AG04450 (cell line): ENCODE measurements at regions not wholly inside any gene's neighbourhood (a gene's known extent, or its start where the extent isn't known, plus 50 kb on each side); places are given as distances from the start of the nearest gene placed in this dataset.
"Not testable (repeated sequence)": the region's sequence is repeated elsewhere in the genome, so short reads cannot be mapped to it uniquely, and the experiment has no call there.

ENCODE experiments used
- CTCF ChIA-PET: fragments of 300-600, 350-600 bp; formaldehyde crosslinking; extraction: SDS; loops from one replicate; lab custom pipeline; 2022; ENCODE audit warnings: antibody characterized with exemption, inconsistent platforms; lab: Charles Lee
- POLR2A ChIA-PET: fragments of 350-600 bp; formaldehyde crosslinking; extraction: SDS; loops from one replicate; lab custom pipeline; 2021; ENCODE audit warnings: antibody characterized with exemption, inconsistent platforms; lab: Yijun Ruan, JAX
- DNase-seq: peaks from one replicate; pipeline ENCODE4 v3.0.0-alpha.2; 2011; ENCODE audit warnings: low read depth, low spot score
- H3K27ac ChIP-seq: one replicate; pipeline ENCODE4 v1.5.1; 2012; ENCODE audit warnings: low read depth, low read length, control low read depth
- H3K27me3 ChIP-seq: one replicate; pipeline ENCODE4 v1.6.0; 2012; ENCODE audit warnings: low read length; ENCODE audit not compliant: control insufficient read depth, insufficient read depth
- H3K4me3 ChIP-seq: 2 replicates; pipeline ENCODE4 v1.5.1; 2011; ENCODE audit warnings: mild to moderate bottlenecking, low read depth, low read length, control low read depth
- H3K9me3 ChIP-seq: 2 replicates; pipeline ENCODE4 v1.5.1; 2012; ENCODE audit warnings: low read length; ENCODE audit not compliant: control insufficient read depth, insufficient read depth
- TF ChIP-seq, protein P1 (sequence below): IDR thresholded peaks from 2 replicates; pipeline ENCODE4 v1.5.1; 2011; ENCODE audit warnings: low read depth, low read length, control low read depth, inconsistent platforms

DNA sequence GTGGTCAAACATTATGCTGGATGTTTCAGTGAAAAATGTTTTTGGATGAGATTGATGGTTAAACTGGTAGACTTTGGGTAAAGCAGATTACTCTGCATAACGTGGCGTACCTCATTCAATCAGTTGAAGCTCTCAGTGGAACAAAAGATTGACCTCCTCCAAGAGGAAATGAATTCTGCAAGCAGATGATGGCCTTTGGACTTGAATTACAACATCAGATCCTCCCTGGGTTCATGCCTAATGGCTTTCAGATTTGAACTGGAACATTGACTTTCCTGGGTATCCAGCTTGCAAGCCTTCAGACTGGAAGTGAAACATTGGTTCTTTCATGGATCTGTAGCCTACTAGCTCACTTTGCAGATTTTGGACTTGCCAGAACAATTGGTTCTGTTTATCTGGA, 169.3 kb upstream of the MALRD1 start:
- TF ChIP-seq, protein P1, sequence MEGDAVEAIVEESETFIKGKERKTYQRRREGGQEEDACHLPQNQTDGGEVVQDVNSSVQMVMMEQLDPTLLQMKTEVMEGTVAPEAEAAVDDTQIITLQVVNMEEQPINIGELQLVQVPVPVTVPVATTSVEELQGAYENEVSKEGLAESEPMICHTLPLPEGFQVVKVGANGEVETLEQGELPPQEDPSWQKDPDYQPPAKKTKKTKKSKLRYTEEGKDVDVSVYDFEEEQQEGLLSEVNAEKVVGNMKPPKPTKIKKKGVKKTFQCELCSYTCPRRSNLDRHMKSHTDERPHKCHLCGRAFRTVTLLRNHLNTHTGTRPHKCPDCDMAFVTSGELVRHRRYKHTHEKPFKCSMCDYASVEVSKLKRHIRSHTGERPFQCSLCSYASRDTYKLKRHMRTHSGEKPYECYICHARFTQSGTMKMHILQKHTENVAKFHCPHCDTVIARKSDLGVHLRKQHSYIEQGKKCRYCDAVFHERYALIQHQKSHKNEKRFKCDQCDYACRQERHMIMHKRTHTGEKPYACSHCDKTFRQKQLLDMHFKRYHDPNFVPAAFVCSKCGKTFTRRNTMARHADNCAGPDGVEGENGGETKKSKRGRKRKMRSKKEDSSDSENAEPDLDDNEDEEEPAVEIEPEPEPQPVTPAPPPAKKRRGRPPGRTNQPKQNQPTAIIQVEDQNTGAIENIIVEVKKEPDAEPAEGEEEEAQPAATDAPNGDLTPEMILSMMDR = no peak
- POLR2A ChIA-PET = no interaction called here
- CTCF ChIA-PET = no interaction called here
- no peaks in the 10 kb centered on the region for H3K27me3 ChIP-seq
- H3K9me3 ChIP-seq = no peaks in the 10 kb centered on the region
- no peak for DNase-seq
- no peak overlapping the region for H3K4me3 ChIP-seq
- no peak overlapping the region for H3K27ac ChIP-seq

DNA sequence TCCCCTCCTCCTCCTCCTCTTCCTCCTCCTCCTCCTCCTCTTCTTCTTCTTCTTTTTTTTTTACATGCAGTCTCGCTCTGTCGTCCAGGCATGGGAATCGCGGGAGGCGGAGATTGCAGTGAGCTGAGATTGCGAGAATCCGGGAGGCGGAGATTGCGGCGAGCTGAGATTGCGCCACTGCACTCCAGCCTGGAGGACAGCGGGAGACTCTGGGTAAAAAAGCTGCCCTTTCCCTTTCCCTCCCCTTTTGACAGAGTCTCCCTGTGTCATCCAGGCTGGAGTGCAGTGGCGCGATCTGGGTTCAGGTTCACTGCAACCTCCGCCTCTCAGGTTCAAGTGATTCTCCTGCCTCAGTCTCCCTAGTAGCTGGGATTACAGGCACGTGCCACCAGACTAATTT, 168.1 kb upstream of the MALRD1 start:
- TF ChIP-seq, protein P1 = no peak
- DNase-seq = no peak
- Histone ChIP-seq H3K27me3 (no peaks in the 10 kb centered on the region), H3K4me3 (no peak overlapping the region), H3K9me3 (no peaks in the 10 kb centered on the region), H3K27ac (no peak overlapping the region)
- POLR2A ChIA-PET = interaction anchor here (0.7 kb wide), 1 partner anchor 9 kb away, joined by 7 read pairs; no protein-coding TSS in a partner anchor
- CTCF ChIA-PET = no interaction called here

DNA sequence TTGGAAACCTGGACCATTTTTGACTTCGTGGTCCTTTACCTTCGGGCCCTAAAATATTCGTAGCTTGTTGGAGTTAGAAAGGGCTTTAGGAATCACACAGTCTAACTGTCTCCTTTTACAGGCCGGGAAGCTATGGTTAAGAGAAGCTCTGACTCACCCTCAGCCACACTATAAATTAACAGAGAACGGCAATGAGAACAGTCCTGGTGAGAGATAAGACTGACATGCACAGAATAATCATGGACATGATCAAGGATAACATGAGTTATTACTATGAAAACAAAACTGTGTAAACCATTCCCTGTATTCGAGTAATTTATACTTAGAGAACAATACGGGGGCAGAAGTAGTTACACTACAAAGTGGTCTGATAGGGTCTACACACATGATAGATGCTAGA, 162.5 kb upstream of the MALRD1 start:
- Histone ChIP-seq H3K27me3 (no peaks in the 10 kb centered on the region), H3K27ac (no peak overlapping the region), H3K4me3 (no peak overlapping the region), H3K9me3 (no peaks in the 10 kb centered on the region)
- TF ChIP-seq, protein P1 = no peak
- ChIA-PET CTCF (interaction anchor here (0.5 kb wide), 1 partner anchor 503 kb away, joined by 5 read pairs; no protein-coding TSS in a partner anchor), POLR2A (no interaction called here)
- DNase-seq = peak; percentile 7

DNA sequence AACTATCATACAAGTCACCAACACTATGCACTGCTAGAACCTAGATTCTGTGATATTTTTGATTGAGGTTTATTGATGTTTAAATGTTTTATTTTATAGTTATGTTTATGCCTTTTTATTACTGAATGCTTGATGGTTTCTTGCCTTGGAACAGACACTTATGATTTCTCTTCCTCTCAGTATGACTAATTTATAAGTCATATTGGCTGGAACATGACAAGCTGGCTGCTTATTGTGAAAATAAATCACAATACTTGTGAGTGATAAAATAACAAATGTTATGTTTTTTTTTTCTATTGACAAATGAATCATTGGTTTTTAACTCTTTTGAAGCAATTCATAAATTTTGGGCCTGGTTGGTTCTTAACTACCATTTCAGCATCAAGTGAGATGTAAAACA, 142.0 kb upstream of the MALRD1 start:
- H3K27ac ChIP-seq = no peak overlapping the region
- no peak overlapping the region for H3K4me3 ChIP-seq
- POLR2A ChIA-PET = no interaction called here
- TF ChIP-seq, protein P1 = no peak
- no peak for DNase-seq
- CTCF ChIA-PET = no interaction called here
- H3K27me3 ChIP-seq = no peaks in the 10 kb centered on the region
- H3K9me3 ChIP-seq = no peaks in the 10 kb centered on the region; the same call in 1 of the 2 replicates

DNA sequence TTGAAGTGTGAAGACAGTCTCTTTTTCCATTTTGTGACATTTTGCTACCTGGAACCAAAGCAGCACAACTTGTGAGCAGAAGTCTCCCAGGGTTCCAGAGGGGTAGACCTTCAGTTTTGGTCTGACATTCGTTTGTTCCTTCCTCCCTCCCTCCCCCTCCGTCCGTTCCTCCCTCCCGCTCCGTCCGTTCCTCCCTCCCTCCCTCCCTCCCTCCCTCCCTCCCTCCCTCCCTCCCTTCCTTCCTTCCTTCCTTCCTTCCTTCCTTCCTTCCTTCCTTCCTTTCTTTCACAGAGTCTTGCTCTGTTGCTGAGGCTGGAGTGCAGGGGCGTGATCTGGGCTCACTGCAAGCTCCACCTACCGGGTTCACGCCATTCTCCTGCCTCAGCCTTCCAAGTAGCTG, 131.2 kb upstream of the MALRD1 start:
- DNase-seq, H3K27me3 ChIP-seq, H3K4me3 ChIP-seq, H3K9me3 ChIP-seq, POLR2A ChIA-PET, CTCF ChIA-PET, H3K27ac ChIP-seq: not testable (repeated sequence)
